ENCODE measurements at regions not wholly inside any gene's neighbourhood (a gene's known extent, or its start where the extent isn't known, plus 50 kb on each side); places are given as distances from the start of the nearest gene placed in this dataset.

- no peak for TF ChIP-seq CTCF (IDR thresholded peaks at IDR 0.05; ENCODE audit: low read length)
- TF ChIP-seq EZH2 (IDR thresholded peaks at IDR 0.05; ENCODE audit: borderline replicate concordance, low read length), result no peak
These were observed 93.3 kb downstream of the ATP23 start for GRCh38 chr12:58034712-58035111.
